Embryonic facial prominence (tissue), 1 donor: ENCODE measurements at regions not wholly inside any gene's neighbourhood (a gene's known extent, or its start where the extent isn't known, plus 50 kb on each side); places are given as distances from the start of the nearest gene placed in this dataset.
"Not testable (repeated sequence)": the region's sequence is repeated elsewhere in the genome, so short reads cannot be mapped to it uniquely, and the experiment has no call there.

Experiments
- DNase-seq: peaks from one replicate; pipeline ENCODE4 v3.0.0-alpha.2; 2016; ENCODE audit errors: extremely low spot score

DNA sequence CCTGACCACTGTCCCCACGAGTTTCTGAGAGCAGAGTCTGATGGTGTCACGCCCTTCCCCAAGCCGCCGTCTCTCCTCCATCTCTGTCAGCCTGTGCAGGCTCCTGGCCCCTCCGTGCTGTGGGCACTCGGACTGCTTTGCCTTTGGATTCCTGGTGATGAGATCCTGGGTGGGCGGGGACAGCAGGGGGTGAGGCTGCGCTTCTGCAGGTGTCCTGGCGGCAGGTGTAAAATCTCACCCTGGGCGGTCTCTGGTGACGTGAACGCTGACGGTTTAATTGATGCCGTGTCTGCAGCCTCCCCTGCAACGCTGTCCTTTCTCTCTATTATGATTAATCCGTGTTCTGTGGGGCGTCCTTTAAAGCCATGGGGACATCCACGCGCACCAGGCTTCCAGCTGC, 148.0 kb downstream of the LAT start:
- DNase-seq, result not testable (repeated sequence)

DNA sequence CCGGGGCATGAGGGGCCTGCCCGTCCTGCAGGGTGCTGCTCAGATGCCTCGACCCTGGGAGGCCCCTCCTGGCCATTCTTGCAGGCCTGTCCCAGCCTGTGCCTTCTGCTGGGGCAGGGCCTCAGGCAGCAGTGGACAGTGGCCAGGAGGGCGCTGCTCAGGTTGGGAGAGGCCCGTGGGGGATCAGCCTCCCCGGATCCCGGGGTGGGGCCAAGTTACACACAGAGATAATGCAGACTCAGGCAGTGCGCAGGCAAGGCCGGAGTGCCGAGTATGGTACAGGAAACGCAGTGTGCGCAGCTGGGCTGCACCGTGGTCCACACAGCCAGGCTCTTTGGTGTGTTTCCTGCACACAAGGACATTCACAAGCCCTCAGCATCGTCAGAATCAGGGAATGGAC, 147.6 kb downstream of the LAT start:
- not testable (repeated sequence) for DNase-seq

DNA sequence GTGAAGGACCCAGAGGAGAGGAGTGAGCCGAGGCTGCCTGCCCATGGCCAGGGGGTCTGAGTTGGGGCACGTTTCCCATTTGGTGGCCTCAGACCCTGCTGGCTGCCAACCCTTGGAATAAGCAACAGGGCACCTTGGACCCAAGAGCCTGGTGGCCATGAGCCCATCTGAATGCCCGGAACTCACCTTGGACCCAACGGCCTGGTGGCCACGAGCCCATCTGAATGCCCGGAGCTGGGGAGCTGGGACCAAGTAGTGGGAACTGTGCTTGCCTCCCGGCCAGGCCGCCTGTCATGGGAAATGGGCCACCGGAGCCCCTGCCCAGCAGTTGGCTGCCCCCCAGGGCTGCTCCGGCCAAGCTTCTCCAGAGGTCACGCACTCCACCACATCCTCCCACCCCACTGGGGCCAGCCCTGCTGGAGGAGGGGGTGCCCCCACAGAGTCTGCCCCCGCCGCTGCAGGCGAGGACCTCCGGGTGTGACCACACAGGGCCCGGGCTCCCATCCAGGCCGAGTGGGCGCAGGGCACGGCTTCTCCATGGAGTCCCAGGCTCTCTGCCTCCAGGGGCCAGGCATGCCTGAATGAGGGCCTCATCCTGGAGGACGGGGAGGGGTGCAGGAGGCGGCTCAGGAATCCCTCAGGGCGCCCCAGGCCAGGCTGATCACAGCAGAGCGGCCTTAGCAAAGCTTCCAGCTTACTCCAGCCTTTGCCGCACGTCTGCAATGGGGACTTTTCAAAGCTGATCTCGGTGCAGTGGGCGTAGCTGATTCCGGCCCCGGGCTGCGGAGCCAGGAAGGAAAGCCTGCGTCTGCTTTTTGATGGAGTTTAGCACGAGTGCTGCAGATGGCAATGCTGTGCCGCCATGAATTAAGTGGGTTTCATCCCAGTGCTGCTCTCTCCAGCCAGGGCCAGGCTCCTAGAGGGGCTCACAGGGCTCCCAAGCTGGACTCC, 146.3 kb downstream of the LAT start:
- DNase-seq, result not testable (repeated sequence)

DNA sequence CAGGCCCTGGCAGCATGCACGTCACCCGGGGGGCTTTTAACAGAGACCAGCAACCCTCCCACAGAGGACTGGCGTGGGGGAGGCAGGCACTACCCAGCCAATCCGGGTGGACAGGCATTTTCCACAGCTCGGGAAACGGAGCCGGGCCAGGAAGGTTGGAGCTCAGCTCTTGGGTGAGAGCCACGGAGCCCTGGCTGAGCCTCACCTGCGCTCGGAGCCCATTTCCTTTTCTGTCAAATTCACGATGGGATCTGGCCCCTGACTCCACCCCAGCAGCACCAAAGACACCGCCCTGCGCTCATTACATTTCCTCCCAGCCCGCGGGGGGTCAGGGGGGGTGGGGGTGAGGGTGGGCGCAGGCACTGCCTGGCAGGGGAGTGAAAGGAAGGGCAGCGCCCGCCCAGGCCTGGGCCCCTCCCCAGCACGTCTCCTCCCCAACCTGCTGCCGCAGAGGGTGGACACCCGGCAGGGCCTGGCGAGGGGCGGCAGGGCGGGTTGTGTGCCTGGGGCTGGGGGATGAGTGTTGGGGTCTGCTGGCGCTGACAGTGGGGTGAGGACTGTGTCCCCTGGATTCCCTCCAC, 145.4 kb downstream of the LAT start:
- DNase-seq, result not testable (repeated sequence)

DNA sequence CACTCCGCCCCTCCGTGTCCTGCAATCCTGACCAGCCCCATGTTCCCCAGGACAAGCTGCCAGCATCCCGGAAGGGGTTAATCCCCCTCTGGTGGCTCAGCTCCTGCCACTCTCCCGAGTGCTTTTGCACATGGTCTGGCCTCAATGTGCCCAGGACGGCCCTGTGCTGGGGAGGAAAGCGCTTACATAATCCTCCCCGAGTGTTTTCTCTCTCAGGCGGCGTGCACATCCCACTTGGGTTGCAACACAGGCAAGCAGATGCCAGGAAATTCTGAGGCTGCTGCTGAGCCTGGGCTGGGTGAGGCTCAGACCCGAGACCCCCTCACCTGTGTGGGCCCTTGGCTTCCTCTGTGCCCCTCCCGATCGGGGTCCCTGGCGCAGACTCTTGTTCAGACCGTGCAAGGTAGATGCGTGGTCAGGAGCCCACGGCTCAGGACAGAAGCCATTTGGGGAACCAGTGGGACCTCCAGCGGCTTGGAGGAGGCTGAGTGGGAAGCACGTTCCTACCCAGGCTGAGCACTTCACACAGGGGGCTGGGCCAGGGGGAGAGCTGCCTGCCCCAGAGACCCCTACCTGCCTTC, 144.7 kb downstream of the LAT start:
- not testable (repeated sequence) for DNase-seq

DNA sequence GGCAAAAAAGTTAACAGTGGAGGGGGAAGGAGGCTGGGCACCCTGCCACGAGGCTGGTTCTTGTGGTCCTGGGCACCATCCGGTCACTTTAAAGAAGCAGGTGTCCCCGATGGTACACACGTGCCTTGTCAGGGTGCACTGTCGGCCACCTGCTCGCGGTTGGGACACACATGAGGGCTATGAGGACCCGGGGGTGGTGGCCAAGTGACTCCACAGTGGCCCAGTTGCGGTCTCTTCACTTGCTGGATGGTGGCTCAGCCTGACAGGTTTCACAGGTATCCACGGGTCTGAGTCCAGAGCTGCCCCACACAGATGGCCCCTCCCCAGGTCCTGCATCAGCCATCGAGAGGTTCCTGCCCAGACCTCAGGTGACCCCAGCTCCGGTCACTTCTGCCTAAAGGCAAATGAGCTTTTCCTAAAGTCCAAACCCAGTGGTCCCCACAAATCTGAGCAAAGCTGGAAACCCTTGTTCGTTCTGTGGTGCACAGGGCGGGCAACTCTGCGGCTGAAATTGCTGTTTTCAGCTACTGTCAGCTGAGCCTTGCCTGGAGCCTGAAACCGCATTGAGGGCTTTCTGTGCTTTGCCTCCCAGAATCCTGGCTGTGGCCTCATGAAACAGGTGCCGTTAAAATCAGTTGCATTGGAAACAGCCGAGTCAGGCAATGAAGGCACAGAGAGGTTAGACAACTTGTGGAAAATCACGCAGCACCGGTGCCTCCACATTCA, 144.0 kb downstream of the LAT start:
- not testable (repeated sequence) for DNase-seq

DNA sequence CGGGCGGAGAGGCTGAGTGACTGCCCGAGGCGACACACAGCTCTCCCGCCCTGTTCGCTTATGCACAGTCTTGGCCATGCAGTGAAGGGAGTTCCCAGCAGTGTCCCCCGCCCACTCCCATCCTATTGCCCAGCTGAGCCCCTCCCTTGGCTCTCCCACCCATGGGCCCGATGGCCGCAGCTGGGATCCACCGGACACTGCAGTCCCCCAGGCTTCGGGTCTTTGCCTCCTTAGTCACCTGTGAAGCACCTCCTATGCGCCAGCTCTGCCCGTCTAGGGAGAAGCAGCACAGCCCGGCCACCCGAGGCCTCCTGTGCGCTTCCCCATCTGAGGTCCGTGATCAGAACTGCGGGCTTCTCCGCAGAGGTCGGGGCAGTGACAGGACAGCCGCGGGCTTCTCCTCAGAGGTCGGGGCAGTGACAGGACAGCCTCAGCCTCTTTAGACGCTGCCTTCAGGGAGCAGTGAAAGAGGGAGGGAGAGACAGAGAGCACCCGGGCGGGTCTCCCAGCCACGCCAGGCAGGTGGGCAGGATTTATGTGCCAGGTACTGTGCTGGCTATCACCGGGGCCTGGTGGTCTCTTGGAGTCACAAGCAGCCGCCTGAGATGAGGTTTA, 143.1 kb downstream of the LAT start:
- DNase-seq, result not testable (repeated sequence)

DNA sequence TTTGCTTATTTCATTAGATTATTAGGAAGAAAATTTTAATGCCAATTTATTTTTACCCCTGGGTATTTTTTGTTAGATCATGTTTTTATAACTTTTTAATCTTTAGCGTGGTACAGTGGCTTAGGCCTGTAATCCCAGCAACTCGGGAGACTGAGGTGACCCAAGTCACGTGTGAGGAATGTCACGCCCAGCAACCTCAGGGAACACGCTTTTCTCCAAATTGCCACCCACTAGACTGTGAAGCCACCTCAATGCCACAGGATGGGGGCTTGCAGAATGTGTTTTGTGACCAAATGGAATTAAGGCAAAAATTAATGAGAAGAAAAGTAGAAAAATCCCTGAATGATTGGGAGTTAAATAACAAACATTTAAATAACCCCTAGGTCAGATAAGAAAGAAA, 141.8 kb downstream of the LAT start:
- DNase-seq, result no peak

DNA sequence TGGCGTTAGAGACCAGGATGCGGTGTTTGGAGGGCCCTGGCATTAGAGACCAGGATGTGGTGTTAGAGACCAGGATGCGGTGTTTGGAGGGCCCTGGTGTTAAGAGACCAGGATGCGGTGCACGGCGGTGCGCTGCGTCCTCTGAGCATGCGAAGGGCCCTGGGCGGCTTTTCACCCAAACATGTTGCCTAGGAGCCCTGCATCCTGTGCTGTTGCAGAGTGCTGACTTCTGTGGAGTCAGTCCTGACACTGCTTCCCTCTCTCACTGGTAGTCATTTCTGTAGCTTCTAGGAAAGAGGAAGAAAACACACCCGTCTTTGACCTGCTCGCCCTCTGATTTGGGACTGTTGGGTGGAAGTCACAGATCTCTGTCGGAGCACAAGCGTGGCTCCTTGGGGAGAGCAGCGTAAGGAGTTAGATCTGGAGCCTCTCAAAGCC, 141.2 kb downstream of the LAT start:
- no peak for DNase-seq

DNA sequence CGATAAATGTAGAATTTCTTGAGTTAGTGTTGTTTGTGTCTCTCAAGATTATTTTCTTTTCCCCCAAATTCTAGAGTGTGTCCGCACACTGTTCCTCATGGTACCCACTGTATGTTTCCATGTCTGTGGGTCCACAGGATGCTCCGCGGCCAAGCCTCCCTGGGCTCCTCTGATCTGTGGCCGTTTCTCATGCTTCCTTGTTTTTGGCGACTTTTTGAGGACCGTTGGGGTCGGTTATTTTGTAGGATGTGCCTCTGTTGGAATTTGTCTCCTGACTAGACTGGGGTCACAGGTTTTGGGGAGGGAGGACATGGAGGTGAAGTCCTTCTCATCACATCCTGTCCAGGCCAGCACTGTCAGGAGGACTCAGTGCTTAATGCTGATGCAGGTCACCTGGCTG, 140.0 kb downstream of the LAT start:
- no peak for DNase-seq

DNA sequence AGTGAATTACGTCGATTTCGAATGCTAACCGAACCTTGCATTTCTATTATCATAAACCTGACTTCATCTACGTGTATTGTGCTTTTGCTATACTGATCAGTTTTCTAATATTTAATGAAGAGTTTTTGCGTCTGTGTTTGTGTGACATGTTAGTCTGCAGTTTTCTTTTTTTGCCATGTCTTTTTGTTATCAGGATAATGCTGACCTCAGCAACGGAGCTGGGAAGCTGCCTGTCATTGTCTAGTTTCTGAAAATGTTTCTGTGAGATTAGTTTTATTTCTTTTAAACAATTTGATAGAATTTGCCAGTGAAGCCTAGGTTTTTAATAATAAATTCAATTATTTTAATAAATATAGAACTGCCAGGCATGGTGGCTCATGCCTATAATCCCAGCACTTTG, 139.3 kb downstream of the LAT start:
- not testable (repeated sequence) for DNase-seq

DNA sequence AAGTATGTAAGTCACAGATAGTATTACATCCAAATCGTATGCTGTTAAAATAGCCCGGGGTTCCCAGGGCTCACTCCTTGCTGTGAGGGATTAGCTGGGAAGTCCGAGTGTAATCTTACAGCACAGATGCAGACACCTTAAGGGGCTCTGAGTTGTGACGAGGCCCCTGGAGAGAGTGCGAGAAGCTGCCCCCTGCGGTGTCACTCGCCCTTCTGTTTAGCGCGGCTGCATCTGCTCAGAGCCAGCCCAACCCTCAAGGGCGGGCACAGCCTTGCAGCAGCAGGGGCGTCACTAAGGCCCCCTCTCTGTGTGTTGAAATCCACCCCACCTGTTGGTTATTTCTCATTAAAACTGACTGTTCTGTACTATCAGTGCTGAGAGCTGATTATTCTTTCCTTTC, 135.8 kb downstream of the LAT start:
- DNase-seq, result not testable (repeated sequence)

DNA sequence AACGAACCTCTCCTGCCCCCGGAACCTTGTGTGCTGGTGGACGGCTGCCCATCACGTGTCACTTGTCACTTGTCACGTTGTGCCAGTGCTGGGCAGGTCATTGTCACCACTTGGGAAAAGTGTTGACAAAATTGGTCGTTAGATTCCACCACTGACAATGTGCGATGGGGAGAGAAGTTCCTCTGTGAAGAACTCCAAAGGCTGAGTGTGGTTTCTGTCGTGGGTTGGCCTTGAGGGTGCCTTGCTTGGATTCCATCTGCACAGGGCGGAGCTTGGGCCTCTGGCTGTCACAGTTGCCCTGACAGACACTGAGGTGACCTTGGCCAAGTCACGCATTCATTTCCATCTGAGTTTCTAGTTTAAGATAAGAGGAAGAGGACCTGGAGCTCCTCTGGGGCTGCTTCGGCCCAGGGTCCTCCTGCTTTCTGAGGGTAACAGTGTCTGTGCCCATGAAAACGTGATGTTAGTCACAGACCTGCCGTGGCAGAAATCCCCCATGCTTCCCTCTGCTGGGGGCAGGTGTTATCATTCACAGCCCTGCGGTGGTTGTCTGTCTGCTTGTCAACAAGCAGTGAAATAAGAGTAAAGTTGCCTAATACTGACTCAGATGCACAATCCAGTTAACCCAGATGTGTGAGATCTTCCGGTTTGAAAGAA, 133.6 kb downstream of the LAT start:
- DNase-seq, result not testable (repeated sequence)

DNA sequence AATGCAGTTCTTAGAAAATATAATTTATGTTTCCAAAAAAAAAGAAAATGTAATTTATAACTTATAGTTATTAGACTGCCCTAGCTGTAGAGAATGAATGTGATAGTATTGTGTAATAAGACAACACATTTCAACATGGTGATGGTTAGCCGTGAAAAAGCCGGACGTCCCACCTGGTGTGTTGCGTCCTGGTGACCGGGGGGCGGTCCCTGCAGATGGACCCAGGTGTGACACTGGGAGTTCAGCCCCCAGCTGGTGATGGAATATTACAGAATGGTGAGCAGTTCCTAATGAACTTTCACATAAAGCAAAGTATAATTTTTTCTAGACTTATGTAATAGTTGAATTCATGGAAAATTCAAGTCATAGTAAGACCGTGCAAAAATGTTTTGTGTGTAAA, 132.8 kb downstream of the LAT start:
- no peak for DNase-seq

DNA sequence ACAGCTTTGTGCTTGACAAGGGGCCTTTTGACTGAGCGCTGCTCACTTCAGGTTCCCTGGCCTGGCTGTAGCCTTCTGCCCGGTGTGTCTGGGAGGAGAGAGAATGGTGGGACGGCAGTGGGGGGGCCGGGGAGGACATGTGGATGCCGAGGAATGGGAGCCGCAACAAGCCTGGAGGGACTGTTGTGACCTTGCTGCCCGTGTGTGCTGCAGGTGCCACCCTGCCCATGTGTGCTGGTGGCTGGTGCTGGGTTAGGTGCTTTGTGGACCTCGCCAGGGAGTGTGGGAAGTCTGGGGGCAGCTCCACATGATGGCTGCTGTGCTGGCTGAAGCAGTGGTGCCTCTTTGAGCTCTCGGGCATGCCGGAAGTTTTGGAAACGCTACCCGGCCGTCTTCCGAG, 132.1 kb downstream of the LAT start:
- DNase-seq, result no peak

DNA sequence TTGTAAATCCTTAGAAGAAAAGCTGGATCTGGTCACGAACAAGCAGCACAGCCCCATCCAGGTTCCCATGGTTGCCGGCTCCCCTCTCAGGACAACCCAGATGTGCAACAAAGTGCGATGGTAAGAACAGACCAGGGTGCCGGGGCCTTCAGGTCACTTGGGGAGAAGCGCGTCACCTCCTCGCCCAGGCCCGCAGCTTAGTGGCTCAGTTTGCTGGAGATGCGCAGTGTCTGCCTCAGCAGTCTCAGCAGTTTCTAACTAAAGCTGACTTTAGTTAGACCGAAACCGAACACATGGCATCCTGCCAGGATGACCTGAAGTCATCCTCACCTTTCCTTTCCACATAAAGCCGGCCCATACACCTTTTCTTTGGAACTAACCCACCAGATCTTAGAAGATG, 131.4 kb downstream of the LAT start:
- DNase-seq, result not testable (repeated sequence)

DNA sequence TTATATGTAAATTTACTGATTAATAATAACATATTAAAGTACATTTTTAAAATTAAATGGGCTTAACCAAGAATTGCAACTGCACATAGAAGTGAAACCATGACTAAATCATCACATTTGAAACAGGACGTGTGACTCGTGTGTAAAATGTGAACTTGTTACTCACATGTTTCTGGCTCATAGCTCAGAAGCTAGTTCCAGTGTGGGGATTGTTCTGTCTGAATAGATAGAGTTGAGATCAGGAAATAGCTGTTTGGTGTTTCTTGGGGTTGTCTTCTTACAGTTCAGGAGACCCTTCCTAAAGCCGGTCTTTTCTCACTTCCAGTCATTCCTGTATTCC, 130.9 kb downstream of the LAT start:
- not testable (repeated sequence) for DNase-seq

DNA sequence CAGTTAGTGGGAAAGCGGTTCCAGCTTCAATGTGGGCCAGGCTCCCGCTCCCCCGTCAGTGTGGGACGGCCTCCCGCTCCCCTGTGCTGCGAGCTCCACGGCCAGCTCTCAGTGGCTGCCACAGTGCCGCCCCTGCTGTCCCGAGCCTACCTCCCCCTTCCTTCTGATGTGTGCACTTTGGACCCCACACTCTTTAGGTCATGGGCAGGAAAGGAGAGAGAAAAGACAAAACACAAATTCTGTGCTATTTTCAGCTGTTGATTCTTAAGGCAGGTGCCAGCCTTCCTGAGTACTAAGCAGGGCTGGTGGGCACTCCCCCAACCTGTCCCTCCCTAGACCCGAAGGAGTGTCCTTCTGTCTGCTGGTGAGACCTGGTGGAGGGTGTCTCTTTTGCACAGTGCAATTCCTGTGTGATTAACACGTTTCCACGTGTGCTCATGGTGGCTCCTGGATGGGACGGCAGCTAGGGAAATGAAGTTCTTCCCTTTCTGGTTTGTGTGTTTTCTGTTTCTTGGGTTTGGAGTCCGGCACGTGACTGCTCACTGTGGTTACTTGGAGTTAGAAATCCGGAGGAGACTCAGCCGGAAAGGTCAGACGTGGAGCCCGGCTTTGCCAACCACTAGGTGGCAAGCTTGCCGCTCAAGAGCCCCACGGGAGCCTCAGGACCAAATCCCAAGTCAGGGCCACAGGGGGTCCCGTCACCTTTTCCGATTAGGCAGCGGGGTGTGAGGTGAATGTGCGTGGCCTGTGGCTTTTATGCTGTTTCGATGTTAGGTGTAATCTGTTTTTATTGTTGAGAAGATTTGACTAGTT, 130.3 kb downstream of the LAT start:
- DNase-seq, result not testable (repeated sequence)

DNA sequence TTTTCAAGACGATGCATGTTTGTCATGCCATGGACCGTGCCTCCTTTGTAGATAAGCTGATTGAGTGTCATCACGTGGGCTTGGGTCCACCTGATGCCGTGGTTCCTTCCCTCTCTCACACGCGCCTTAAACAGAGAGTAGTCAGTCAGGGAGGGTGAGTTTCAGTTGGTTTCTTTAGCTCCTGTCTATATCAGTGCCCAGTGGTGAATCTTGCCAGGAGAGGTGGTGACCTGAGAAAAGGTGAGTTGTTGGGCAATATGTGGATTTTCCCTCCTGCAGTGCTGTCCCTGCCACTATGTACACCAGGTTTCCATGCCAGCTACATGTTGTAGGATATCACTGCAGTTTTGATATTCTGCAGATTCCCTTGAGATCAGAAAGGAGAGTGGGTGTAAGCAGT, 129.7 kb downstream of the LAT start:
- DNase-seq, result no peak

DNA sequence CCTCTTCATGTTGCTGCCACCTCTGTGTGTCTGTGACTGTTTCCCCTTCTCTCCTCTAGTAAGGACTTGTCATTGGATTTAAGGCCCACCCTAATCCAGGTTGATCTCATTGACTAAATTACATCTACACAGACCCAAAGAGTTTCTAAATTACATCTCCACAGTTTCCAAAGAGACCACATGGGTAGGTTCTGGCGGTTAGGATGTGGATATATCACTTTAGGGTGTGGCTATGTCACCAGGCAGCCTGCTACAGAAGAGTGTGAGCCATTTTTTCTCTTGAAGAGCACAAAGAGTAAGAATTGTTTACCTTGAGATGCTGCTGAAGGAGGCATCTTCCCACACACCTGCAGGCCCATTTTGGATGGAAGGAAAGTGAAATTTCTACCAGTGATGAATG, 128.6 kb downstream of the LAT start:
- DNase-seq, result not testable (repeated sequence)
